Thyroid gland (tissue), 4 donors: ENCODE measurements at regions not wholly inside any gene's neighbourhood (a gene's known extent, or its start where the extent isn't known, plus 50 kb on each side); places are given as distances from the start of the nearest gene placed in this dataset.

Experiments
- CTCF ChIP-seq, 6 experiments: fragments of 200-600 bp in 3 of 6; fragments of 450-650 bp in 3 of 6; sonication (generic) in 3 of 6; IDR thresholded peaks; one replicate each; pipeline ENCODE4 v1.5.1; 2016 to 2019; ENCODE audit warnings: antibody characterized with exemption in 6 of 6, mild to moderate bottlenecking in 2 of 6, inconsistent platforms in 1 of 6, moderate library complexity in 1 of 6
- POLR2A ChIP-seq, 2 donors: fragments of 450-650 bp; IDR thresholded peaks; one replicate each; pipeline ENCODE4 v1.6.1; 2017; ENCODE audit warnings: antibody characterized with exemption in 2 of 2, mild to moderate bottlenecking in 2 of 2, moderate library complexity in 1 of 2

DNA sequence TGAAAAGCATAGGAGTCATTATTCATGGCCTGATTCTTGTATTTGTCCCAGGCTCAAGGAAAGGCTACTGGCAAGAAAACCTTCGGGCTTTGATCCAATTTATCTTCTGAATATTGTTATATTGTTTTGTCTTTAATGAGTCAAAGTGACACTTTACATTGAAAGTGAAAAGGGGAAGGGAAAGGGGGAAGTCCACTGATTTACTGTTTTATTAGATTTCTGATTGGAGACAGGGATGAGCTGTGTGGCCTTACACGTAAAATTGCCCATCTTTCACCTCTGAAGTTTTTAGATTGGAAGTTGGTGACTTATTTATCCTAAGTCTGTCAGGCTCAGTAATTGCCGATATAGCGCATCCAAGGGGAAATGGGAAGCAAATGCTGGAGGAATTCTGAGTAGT is 843.8 kb upstream of the LRRTM1 start:
- TF ChIP-seq CTCF (IDR thresholded peaks at IDR 0.05) (no peak), POLR2A (IDR thresholded peaks at IDR 0.05) (no peak)
